Fibroblast of lung (primary cell): ENCODE measurements at regions not wholly inside any gene's neighbourhood (a gene's known extent, or its start where the extent isn't known, plus 50 kb on each side); places are given as distances from the start of the nearest gene placed in this dataset.
A peak's percentile ranks its signal among the peaks of the same experiment; 100 is the strongest.

Source experiments
- DNase-seq, 2 donors: peaks; one replicate each; pipeline versions ENCODE4 v3.0.0 to v3.0.0-alpha.2; 2010; ENCODE audit warnings: low read depth in 2 of 2
- H2AFZ ChIP-seq: 2 replicates; pipeline ENCODE4 v1.5.1; 2012; ENCODE audit warnings: low read length, control low read depth, inconsistent platforms
- H3K27ac ChIP-seq: 2 replicates; pipeline ENCODE4 v1.5.1; 2011; ENCODE audit warnings: low read length, control low read depth; ENCODE audit not compliant: insufficient read depth
- H3K27me3 ChIP-seq: 2 replicates; pipeline ENCODE4 v1.5.1; 2011; ENCODE audit warnings: mild to moderate bottlenecking, low read length; ENCODE audit not compliant: control insufficient read depth, insufficient read depth
- H3K36me3 ChIP-seq: 2 replicates; pipeline ENCODE4 v1.5.1; 2011; ENCODE audit warnings: low read length; ENCODE audit not compliant: control insufficient read depth, insufficient read depth
- H3K4me1 ChIP-seq: 2 replicates; pipeline ENCODE4 v1.5.1; 2011; ENCODE audit warnings: low read length; ENCODE audit not compliant: control insufficient read depth, insufficient read depth; ENCODE audit errors: extremely low read depth
- H3K4me2 ChIP-seq: 2 replicates; pipeline ENCODE4 v1.5.1; 2011; ENCODE audit warnings: low read length, control low read depth; ENCODE audit not compliant: insufficient read depth; ENCODE audit errors: extremely low read depth
- H3K4me3 ChIP-seq, 4 experiments: fragments of 200-600 bp in 1 of 4; sonication (generic) in 1 of 4; replicated peaks in 1 of 4; 2 replicates each; pipeline ENCODE4 v1.5.1; 2011 to 2016; ENCODE audit warnings: low read length in 4 of 4, low read depth in 3 of 4, mild to moderate bottlenecking in 3 of 4, control low read depth in 2 of 4, inconsistent platforms in 1 of 4, mixed read lengths in 1 of 4; ENCODE audit not compliant: insufficient read depth in 1 of 4; ENCODE audit errors: control extremely low read depth in 1 of 4
- H3K79me2 ChIP-seq: 2 replicates; pipeline ENCODE4 v1.5.1; 2012; ENCODE audit warnings: mild to moderate bottlenecking, low read length, inconsistent platforms; ENCODE audit not compliant: control insufficient read depth, insufficient read depth
- H3K9ac ChIP-seq: 2 replicates; pipeline ENCODE4 v1.5.1; 2011; ENCODE audit warnings: mild to moderate bottlenecking, low read length, control low read depth; ENCODE audit not compliant: insufficient read depth
- H3K9me3 ChIP-seq: 2 replicates; pipeline ENCODE4 v1.5.1; 2012; ENCODE audit warnings: low read depth, low read length; ENCODE audit not compliant: control insufficient read depth, insufficient read depth
- H4K20me1 ChIP-seq: 2 replicates; pipeline ENCODE4 v1.5.1; 2011; ENCODE audit warnings: low read length; ENCODE audit not compliant: control insufficient read depth, insufficient read depth; ENCODE audit errors: extremely low read depth
- EZH2 ChIP-seq: IDR thresholded peaks from 2 replicates; pipeline ENCODE4 v1.5.1; 2012; ENCODE audit warnings: low read length, control low read depth, mild to moderate bottlenecking; ENCODE audit errors: missing control alignments
- TF ChIP-seq, protein P1 (sequence below), 2 donors: IDR thresholded peaks in 1 of 2; conservative IDR thresholded peaks in 1 of 2; 1 replicate in 1 of 2; 2 replicates in 1 of 2; pipeline ENCODE4 v1.5.1; 2011 to 2012; ENCODE audit warnings: low read length in 2 of 2, control low read depth in 1 of 2, inconsistent platforms in 1 of 2, low read depth in 1 of 2, mild to moderate bottlenecking in 1 of 2

DNA sequence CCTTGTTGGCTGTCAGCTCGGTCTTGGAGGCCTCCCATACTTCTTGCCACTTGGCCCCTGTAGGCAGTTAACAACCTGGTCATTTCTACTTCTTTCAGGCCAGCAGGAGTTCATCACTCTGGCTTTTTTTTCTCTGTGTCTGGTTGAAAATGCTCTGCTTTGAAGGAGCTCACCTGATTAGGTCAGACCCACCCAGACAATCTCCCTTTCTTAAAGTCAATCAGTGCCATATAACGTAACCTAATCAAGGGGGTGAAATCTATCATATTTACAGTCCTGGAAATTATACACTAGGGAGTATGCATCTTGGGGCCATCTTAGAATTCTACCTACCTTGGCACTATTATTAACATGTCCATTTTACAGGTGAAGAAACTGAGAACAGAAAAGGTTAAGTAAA is 155.4 kb downstream of the SREK1 start:
- Histone ChIP-seq H3K27ac (no peak overlapping the region), H3K36me3 (no peaks in the 10 kb centered on the region), H4K20me1 (no peaks in the 10 kb centered on the region), H3K9me3 (no peaks in the 10 kb centered on the region), H3K27me3 (no peaks in the 10 kb centered on the region), H3K4me2 (no peak overlapping the region), H3K9ac (no peak overlapping the region), H3K4me1 (no peaks in the 10 kb centered on the region), H3K4me3 (no peak overlapping the region), H2AFZ (no peak overlapping the region), H3K79me2 (no peaks in the 10 kb centered on the region)
- DNase-seq: no peak
- TF ChIP-seq, protein P1, sequence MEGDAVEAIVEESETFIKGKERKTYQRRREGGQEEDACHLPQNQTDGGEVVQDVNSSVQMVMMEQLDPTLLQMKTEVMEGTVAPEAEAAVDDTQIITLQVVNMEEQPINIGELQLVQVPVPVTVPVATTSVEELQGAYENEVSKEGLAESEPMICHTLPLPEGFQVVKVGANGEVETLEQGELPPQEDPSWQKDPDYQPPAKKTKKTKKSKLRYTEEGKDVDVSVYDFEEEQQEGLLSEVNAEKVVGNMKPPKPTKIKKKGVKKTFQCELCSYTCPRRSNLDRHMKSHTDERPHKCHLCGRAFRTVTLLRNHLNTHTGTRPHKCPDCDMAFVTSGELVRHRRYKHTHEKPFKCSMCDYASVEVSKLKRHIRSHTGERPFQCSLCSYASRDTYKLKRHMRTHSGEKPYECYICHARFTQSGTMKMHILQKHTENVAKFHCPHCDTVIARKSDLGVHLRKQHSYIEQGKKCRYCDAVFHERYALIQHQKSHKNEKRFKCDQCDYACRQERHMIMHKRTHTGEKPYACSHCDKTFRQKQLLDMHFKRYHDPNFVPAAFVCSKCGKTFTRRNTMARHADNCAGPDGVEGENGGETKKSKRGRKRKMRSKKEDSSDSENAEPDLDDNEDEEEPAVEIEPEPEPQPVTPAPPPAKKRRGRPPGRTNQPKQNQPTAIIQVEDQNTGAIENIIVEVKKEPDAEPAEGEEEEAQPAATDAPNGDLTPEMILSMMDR (conservative IDR thresholded peaks at IDR 0.05 in 1 of 2, IDR thresholded peaks at IDR 0.05 in 1 of 2; ENCODE audit: low read depth in 1 of 2, low read length in 2 of 2): no peak
- no peak for TF ChIP-seq EZH2

DNA sequence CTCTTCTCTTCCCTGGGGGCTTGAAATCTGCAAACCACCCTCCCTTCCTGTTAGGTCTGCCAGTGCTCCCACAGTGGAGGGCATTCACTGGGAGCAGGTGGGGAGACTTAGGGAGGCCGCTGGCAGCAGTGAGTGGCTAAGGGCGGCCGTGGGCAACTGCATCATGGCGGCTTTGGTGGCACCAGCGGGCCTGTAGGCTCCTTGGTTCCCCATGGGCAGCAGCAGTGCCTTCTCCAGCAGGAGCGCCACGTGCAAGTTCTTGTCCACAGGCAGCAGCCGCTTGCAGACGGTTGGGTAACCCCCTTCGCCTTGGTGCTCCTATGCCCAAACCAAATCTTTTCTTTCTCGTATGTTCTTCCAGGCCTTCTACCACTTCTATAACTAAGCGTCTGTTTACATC is 158.2 kb downstream of the SREK1 start:
- TF ChIP-seq, protein P1 (conservative IDR thresholded peaks at IDR 0.05 in 1 of 2, IDR thresholded peaks at IDR 0.05 in 1 of 2; ENCODE audit: low read depth in 1 of 2, low read length in 2 of 2): no peak
- TF ChIP-seq EZH2: no peak
- Histone ChIP-seq H3K4me2 (no peak overlapping the region), H3K9me3 (no peaks in the 10 kb centered on the region), H2AFZ (no peak overlapping the region), H3K4me1 (no peaks in the 10 kb centered on the region), H3K4me3 (no peak overlapping the region), H3K79me2 (no peaks in the 10 kb centered on the region), H3K9ac (no peak overlapping the region), H3K36me3 (no peaks in the 10 kb centered on the region), H4K20me1 (no peaks in the 10 kb centered on the region), H3K27me3 (no peaks in the 10 kb centered on the region), H3K27ac (no peak overlapping the region)
- no peak for DNase-seq

DNA sequence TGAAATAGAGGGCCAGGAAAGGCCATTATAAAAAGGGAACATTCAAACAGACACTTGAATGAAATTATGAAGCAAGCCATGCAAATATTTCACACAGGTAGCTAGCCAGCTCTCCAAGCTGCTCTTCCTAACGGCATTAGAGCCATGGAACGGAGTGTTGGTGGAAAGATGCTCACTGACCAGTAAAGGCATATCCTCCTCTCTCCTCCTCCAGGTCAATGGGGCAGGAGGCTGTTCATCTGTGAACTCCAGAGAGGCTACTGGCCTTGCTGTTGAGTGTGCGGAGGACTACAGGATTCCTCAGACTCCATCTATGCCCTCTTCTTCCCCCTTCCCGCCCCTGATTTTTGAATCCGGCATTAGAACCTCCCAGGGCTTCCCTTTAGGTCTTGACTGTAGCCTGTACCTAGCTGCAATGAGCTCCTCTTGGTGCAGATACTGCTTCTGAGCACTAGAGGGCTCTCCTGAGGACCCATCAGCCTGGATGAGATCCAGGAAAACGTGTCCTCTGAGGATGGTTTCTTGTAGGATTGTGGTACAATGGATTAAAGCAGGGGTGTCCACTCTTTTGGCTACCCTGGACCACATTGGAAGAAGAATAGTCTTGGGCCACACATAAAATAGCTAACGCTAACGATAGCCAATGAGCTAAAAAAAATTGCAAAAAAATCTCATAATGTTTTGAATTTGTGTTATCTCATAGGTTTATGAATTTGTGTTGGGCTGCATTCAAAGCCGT is 162.2 kb downstream of the SREK1 start:
- peak; percentile 50 to 77 for DNase-seq
- Histone ChIP-seq H2AFZ (no peak overlapping the region), H3K9ac (no peak overlapping the region), H3K4me3 (no peak overlapping the region), H3K9me3 (no peaks in the 10 kb centered on the region), H3K4me1 (no peaks in the 10 kb centered on the region), H3K27ac (no peak overlapping the region), H3K4me2 (no peak overlapping the region), H3K36me3 (no peaks in the 10 kb centered on the region), H3K79me2 (no peaks in the 10 kb centered on the region), H4K20me1 (no peaks in the 10 kb centered on the region), H3K27me3 (no peaks in the 10 kb centered on the region)
- no peak for TF ChIP-seq EZH2
- TF ChIP-seq, protein P1 (conservative IDR thresholded peaks at IDR 0.05 in 1 of 2, IDR thresholded peaks at IDR 0.05 in 1 of 2; ENCODE audit: low read depth in 1 of 2, low read length in 2 of 2): peak; percentile 98 to 99
